ENCODE measurements at regions not wholly inside any gene's neighbourhood (a gene's known extent, or its start where the extent isn't known, plus 50 kb on each side); places are given as distances from the start of the nearest gene placed in this dataset.

- Histone ChIP-seq H3K4me3 (no peak overlapping the region), H3K27me3 (peaks cover 40% of the 10 kb centered on the region), H3K27ac (no peak overlapping the region), H3K9me3 (no peaks in the 10 kb centered on the region), H3K36me3 (no peaks in the 10 kb centered on the region), H3K4me1 (peaks cover 0 to 12% (median 6%) of the 10 kb centered on the region in 3 donors)
- TF ChIP-seq POLR2AphosphoS5 (IDR thresholded peaks at IDR 0.05) (no peak), EP300 (IDR thresholded peaks at IDR 0.05) (no peak), POLR2A (IDR thresholded peaks at IDR 0.05) (no peak), CTCF (IDR thresholded peaks at IDR 0.05) (no peak)
- no peak for ATAC-seq
- 14 to 17% methylated on average over 1 to 4 of the region's 4 CpGs for WGBS, 2 donors (ENCODE audit: low coverage in 1 of 2)
These were observed 188.9 kb upstream of the ZNF618 start for GRCh38 chr9:113687107-113687679.

- H3K36me3 ChIP-seq: no peaks in the 10 kb centered on the region
- no peak overlapping the region for H3K4me3 ChIP-seq
- H3K27me3 ChIP-seq: peaks cover 47% of the 10 kb centered on the region
- H3K27ac ChIP-seq: no peak overlapping the region
- peaks cover 0 to 8% (median 6%) of the 10 kb centered on the region in 3 donors for H3K4me1 ChIP-seq
- no peaks in the 10 kb centered on the region for H3K9me3 ChIP-seq
- no peak for TF ChIP-seq CTCF (IDR thresholded peaks at IDR 0.05)
- no peak for TF ChIP-seq POLR2AphosphoS5 (IDR thresholded peaks at IDR 0.05)
- no peak for TF ChIP-seq POLR2A (IDR thresholded peaks at IDR 0.05)
- ATAC-seq: no peak
- WGBS, 2 donors (ENCODE audit: low coverage in 1 of 2): 3 to 13% methylated on average over 9 to 10 of the region's 40 CpGs
These were observed 188.3 kb upstream of the ZNF618 start for GRCh38 chr9:113687680-113688371.

GRCh38 chr9:113690055-113690740 is 185.9 kb upstream of the ZNF618 start:
- ATAC-seq: no peak
- H3K4me3 ChIP-seq: no peak overlapping the region
- H3K4me1 ChIP-seq: peaks cover 0 to 8% (median 6%) of the 10 kb centered on the region in 3 donors
- TF ChIP-seq POLR2A (IDR thresholded peaks at IDR 0.05): no peak
- no peak for TF ChIP-seq POLR2AphosphoS5 (IDR thresholded peaks at IDR 0.05)
- TF ChIP-seq CTCF (IDR thresholded peaks at IDR 0.05): no peak
- H3K36me3 ChIP-seq: no peaks in the 10 kb centered on the region
- H3K27me3 ChIP-seq: peaks cover 52% of the 10 kb centered on the region
- WGBS, 2 donors (ENCODE audit: low coverage in 1 of 2): 71 to 78% methylated on average over 4 of the region's 11 CpGs
- no peak overlapping the region for H3K27ac ChIP-seq
- H3K9me3 ChIP-seq: no peaks in the 10 kb centered on the region

GRCh38 chr9:113692256-113692655 is 183.9 kb upstream of the ZNF618 start:
- Histone ChIP-seq H3K36me3 (no peaks in the 10 kb centered on the region), H3K27me3 (peaks cover 51% of the 10 kb centered on the region), H3K4me1 (peaks cover 0 to 8% (median 6%) of the 10 kb centered on the region in 3 donors), H3K27ac (no peak overlapping the region), H3K9me3 (peaks cover 0 to 8% (median 0%) of the 10 kb centered on the region in 3 donors), H3K4me3 (no peak overlapping the region)
- 39 to 60% methylated on average over 1 to 2 of the region's 2 CpGs for WGBS, 2 donors (ENCODE audit: low coverage in 1 of 2)
- ATAC-seq: no peak
- TF ChIP-seq EP300 (IDR thresholded peaks at IDR 0.05) (no peak), CTCF (IDR thresholded peaks at IDR 0.05) (no peak), POLR2AphosphoS5 (IDR thresholded peaks at IDR 0.05) (no peak), POLR2A (IDR thresholded peaks at IDR 0.05) (no peak)
